ENCODE measurements at regions not wholly inside any gene's neighbourhood (a gene's known extent, or its start where the extent isn't known, plus 50 kb on each side); places are given as distances from the start of the nearest gene placed in this dataset.
"Not testable (repeated sequence)": the region's sequence is repeated elsewhere in the genome, so short reads cannot be mapped to it uniquely, and the experiment has no call there.

DNA sequence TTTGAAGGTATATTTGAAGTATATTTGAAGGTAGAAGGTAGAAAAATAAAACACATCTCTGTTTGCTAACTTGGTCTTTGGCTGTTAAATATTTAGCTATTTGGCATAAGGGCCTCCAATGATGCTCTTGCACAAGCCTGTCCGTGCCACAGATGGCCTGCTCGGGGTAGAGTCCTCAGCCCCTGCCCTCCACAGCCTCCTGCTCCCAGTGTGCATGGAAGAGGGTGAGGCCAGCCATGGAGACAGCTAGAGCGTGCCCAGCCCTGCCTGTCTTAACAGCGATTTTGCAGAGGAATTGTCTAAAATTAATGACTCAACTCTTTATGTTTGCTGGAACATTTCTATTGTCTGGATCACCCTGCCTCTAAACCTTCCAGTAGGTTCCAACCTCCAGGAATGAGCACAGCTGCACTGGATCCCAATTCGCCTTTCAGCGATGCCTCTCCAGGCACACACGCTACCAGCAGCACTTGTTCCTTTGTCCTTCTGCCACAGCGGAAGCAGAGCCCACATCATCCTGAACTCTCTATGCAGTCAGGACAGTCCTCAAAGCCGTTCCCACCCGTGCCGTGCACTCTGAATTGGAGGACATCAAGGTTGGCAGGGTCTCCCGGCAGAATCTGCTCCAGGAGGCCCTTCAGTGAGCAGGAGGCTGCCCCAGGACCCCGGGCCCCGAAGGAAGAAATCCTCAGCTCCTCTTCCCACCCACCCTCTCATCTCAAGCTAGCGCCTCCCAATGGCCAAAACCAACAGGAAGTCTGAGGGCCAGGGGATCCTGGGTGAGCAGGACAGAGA lies 254.0 kb upstream of the IRX1 start:
- DNase-seq (ENCODE audit: low read depth in 2 of 2), result no peak

DNA sequence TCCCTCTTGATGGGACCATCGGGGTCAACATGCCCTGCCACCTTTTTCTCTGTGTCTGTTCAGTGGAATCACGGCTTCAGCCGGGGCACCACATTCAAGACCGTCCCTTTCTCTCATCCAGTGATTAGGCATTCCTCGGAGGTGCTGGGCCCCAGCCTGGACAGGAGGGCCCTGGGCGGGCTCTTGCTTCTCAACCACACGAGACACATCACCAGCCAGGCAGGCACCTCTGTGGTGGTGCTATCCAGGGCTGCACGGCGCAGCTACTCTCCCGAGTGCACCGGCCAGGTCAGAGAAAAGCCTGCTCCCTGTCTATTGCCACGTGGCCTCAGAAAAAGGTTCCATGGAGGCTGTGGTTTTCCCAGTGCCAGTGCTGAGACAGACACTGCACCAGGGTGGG lies 255.2 kb upstream of the IRX1 start:
- no peak for DNase-seq (ENCODE audit: low read depth in 2 of 2)

DNA sequence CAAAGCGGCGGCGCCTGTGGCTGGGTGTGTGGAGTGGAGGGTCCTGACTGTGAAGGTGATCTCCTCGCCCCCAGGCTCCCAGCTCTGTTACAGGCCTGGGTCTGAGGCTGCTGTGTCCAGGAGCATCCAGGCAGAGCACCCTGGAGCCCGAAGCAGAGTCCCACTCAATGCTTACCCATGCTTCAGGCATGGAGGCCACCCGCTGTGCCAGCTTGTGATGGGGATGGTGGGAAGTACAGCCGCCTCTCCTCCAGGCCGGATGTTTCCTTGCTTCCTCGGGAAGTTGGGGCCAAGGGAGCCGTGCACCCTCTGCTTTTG lies 255.9 kb upstream of the IRX1 start:
- no peak for DNase-seq (ENCODE audit: low read depth in 2 of 2)

DNA sequence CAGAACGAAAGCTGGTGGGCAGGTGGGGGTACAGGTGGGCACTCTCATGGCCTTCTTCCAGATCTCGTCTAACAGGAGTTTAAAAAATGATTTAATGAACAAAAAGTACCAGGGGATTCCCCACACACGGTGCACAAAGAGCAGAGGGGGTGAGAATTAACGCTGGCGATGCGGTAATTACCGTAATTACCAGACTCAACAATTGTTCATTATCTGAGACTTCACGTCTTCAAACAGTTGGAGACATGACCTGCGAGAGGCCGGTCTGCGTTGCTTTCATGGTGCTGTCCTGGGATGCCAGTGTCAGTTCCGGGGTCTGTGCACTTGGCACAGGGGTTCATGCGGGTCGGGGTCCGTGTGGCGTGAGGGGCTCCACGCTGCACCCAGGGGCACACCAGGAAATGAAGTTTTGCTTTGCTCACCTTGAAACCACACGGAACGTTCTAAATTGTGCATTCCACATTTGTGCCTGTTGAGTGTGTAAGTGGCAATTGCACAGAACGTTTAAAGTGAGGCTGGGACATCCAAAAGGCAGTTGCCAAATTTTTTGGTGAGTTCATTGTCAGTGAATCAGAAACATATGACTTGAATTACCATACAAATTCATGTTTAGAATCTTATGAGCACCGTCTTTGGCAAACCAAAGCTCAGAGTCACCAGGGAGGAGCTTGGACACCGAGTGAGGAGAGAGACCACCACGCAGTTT lies 256.4 kb upstream of the IRX1 start:
- no peak for DNase-seq (ENCODE audit: low read depth in 2 of 2)

DNA sequence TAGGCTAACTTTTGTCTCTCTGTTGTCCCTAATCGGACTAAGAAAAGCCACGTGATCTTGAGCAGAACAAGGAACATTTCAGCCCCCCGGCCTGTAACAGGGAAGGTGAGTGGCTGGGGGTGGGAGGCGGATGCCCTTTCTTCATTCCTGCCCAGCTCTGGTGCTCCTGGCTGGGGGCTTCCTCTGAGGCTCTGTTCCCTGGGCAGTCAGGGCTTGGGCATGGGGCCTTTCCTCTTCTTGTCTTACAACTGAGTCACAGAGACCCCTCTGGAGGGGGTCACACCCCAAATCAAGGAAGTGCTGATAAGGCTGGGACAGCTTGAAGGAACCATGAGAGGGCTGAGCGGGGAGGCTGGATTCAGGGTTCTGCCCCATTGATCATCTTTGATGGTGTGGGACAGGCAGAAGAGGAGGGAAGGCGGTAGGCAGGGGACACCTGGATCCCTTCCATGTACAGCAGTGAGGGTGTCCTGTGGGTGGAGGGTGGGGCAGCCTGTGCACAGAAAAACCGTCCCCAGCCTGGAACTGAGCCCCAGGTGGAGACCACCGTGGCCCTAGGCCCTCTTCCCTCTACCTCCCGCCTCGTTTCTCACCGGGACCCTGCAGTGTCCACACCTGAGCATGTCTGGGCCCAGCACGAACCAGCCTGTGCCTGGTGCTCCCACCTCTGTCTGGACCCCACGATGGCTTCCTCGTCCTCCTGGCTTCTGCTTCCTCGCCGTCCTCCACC lies 257.7 kb upstream of the IRX1 start:
- DNase-seq (ENCODE audit: low read depth in 2 of 2), result no peak

DNA sequence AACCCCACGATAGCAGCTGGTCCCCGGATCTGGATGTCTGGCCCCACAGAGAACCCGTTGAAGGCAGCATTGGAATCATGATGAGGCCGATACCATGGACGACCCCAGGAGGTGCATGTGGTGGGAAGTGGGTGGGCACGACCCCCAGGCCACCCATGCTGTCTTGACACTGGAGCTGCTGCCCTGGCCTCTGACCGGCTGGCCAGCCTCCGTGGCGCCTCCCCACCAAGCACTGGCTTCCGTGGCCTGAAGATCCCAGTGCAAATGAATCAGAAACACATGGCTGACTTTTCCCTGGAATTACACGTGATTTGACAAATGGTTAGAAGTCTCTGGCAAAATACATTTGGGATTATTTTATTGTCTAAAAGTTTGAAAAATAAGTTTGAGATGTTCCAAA lies 259.0 kb upstream of the IRX1 start:
- DNase-seq (ENCODE audit: low read depth in 2 of 2), result no peak

DNA sequence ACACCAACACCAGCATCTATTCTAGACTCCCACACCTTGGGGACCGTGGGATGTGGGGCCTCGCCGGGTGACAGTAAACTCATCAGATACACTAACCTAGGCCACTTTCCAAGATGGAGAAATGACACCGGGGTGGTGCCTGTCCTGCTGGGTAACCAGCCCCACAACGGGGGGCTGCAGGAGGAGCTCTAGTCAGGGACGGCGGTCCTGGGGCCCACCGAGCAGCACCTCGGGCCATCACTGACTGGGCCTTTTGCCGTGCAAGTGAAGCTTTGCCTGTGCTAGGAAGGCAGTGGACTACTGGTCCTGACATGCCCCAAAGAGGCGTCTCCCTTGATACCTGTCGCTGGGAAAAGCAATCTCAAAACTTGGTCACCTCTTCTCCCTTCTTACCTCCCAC lies 260.3 kb upstream of the IRX1 start:
- DNase-seq (ENCODE audit: low read depth in 2 of 2), result no peak

DNA sequence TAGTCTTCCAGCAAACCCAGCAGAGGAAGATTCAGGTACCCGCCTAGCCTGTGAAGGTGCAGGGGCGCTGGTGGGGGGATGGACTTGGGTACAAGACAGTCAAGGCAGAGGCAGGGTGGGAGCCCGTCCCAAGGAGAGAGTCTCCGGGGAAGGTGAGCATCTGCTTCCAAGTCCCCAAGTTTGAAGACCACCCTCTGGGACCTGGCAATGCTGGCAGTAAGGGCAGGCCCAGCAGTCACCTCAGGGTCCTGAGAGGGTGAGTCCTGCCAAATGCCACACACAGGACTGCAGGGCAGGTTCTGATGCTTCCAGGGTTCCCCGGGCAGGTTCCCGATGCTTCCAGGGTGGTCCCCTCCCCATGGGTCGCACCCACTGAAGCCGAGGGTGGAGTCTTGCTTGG lies 261.8 kb upstream of the IRX1 start:
- no peak for DNase-seq (ENCODE audit: low read depth in 2 of 2)

DNA sequence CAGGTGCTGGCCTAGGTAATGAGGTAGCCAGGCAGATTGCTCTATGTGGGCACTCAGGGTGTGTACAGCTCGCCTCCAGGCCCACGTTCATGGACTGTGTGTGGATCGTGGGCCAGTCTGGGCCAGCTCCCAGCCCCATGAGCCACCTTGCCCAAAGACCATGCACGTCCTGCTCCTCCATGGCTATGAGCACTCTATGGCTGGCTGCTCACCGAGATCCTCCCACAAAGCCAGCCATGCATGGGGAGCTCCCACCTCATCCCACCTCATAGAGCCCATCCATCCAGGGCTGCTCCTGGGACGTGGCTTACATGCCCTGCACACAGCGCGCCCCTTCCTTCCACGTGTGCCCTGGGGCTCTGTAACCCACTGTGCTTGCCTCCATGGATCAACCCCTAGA lies 262.5 kb upstream of the IRX1 start:
- DNase-seq (ENCODE audit: low read depth in 2 of 2), result no peak

DNA sequence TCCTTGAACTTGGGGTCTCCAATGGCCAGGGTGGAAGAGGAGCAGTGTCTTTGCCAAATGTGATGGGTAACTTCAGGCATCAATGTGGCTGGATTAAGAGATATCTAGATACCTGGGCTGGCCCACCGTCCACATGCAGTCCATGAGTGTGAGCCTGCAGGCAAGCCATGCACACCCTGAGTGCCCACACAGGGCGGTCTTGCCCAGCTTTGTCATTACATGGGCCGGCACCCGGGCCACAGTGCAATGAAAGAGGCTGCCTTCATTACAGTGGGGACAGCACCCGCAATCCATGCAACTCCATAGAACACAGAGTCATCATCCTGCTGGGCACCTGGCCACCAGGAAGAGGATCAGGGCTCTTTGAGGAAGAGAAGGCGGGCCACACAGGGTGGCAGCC lies 263.8 kb upstream of the IRX1 start:
- no peak for DNase-seq (ENCODE audit: low read depth in 2 of 2)

DNA sequence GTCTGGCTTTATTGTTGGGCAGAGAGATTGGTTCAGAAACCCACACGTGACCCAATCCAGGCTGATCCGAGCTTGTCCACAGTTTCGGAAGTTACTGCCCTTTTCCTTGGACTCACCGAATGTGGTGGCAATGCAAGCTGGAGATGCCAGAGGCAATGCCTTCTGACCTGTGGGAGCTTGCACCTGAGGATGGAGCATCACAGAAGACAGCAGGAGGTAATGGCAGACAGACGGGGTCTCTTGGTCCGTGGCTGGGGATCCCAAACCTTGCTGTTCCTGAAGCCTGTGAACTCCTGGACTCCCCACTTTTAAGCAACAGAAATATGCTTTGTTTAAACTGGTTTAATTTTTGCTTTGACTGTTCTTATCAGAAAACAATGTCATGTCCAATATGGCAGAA lies 265.2 kb upstream of the IRX1 start:
- no peak for DNase-seq (ENCODE audit: low read depth in 2 of 2)

DNA sequence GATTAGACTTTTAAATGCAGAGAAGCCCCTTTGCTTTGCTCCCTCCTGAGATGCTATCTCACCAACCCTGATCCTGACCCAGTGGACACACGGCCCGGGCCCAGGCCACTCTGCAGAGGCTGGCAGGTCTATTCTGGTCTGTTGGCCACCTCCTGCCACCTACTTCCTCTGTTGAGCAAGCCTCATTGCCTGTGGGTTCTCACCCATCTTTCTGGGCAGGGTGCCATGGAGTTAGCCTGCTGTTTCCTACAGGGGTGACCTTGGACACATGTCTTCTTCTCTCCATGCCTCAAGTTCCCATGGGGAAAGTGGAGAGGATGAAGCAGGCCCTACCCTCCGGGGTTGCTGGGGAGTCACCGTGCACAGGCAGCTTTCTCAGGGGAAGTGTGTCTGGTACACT lies 266.2 kb upstream of the IRX1 start:
- DNase-seq (ENCODE audit: low read depth in 2 of 2), result no peak

DNA sequence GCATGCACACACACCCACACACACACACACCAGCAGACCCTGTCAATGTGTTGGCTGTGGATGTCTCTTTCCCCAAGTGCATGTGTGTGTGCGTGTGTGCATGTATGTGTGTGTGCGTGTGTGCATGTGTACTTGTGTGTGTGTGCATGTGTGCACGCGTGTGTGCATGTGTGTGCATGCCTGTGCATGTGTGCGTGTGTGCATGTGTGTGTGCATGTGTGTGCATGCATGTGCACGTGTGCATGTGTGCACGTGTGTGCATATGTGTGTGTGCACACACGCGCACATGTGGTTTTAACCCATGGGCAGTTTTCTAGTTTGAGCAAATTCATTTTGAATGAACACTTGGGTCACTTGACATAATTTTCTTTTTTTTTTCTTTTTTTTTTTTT lies 268.8 kb upstream of the IRX1 start:
- DNase-seq (ENCODE audit: low read depth in 2 of 2), result no peak

DNA sequence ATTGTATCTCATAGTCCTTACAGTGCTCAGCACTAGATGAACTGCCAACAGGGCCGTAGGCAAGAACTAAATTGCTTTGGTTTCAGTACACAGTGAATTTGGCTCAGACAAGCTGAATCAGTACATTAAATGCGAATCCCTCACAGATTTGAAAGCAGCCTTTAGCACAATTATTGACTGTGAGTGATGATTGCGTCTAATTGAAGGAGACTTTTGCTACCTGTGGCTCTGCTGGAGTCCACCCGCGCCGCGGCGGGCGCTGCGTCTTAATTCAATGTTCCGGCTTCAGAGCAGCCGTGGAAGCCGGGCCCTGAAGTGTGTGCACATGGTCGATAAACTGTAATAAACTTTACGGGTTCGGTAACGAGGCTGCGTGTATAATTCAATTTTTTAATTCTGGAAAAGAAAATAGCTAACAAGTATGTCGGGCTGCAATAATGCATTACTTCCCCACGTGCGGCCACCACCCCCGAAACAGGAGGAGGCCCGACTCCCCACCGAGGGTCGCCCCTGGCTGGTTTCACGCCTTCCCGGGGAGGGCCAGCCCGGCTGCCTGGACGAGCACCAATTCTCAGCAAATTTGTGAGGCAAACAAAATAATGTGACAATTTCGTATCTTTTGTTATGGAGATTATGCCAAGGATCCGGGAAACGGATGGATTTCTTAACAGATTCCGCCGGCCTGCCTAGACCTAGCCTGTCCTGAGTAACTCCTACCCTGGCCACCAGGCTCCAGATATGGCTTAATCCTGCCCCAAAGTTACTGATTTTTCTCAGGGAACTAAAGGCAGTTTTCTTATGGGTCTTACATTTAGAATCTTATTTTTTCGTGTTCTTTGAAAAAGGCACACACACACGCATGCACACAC lies 269.4 kb upstream of the IRX1 start:
- DNase-seq (ENCODE audit: low read depth in 2 of 2), result no peak

DNA sequence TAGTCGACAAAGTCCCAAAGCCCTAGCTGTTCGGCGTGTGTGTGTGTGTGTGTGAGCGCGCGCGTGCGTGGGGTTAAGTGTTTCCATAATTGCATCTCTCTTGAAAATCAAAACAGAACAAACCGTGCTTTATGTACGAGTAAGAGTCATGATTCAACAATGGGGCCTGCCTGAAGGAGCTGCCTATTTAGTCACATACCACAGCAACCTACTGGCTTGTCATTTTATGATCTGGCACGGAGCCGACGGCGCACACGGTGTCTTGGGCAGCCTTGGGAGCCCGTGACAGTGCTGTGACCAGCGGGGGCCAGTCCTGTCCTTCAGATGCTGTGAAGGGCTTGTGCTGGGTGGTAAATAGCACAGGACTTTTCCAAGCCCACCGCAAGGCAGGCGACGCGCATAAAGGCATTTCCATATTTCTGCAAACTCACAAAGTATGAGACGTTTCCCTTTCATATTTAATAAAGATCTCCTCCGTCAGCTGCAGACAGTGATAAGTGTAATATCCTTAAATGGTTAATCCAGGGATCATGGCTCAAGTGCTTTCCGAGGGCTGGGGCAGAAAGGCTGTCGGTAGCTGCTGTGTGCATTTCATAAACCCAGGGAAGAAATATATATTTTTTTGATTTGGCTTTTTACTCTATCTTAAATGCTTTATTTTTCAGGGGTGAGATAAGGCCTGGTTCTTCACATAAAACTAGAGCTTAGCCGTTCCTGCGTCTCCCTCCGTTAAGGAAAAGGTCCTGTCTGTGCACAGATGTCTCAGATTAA lies 270.2 kb upstream of the IRX1 start:
- no peak for DNase-seq (ENCODE audit: low read depth in 2 of 2)

DNA sequence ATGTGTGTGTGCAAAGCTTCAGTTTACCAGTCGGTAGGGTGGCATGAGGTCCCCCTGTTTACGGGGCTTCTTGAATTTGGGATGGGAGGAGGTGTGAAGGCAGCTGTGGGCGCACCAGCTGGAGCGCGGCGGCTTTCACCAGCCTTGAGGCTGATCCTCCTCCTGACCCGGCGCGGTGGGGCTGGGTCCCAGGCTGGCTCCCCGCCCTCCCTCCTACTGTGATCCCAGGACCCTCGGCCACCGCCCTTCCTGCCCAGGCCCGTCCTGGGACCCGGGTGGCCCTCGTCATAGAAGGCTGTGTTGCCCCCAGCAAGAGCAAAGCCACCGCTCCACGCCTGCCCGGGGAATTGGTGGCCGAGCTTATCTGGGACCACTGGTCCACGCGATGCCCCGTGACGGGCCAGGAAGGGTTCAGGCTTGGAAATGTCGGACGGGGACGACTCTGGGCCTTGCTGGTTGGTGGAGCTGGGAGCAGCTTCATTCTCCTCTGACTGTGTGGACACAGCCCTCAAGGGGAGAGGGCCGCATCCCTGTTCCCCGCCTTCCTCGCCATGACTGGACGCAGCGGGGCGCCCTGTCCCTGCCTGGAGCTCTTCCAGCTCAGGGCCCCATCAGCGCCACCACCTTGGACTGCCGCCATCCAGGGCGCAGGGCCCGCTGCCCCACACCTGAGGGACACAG lies 271.1 kb upstream of the IRX1 start:
- no peak for DNase-seq (ENCODE audit: low read depth in 2 of 2)

DNA sequence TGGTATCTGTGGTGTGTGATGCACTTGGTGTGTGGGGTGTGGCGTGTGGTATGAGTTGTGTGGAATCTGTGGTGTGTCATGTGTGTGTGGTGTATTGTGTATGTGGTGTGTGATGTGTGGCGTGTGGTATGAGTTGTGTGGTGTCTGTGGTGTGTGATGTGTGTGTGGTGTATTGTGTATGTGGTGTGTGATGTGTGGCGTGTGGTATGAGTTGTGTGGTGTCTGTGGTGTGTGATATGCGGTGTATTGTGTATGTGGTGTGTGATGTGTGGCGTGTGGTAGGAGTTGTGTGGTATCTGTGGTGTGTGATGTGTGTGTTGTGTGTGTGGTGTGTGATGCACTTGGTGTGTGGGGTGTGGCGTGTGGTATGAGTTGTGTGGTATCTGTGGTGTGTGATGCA lies 271.7 kb upstream of the IRX1 start:
- not testable (repeated sequence) for DNase-seq (ENCODE audit: low read depth in 2 of 2)

DNA sequence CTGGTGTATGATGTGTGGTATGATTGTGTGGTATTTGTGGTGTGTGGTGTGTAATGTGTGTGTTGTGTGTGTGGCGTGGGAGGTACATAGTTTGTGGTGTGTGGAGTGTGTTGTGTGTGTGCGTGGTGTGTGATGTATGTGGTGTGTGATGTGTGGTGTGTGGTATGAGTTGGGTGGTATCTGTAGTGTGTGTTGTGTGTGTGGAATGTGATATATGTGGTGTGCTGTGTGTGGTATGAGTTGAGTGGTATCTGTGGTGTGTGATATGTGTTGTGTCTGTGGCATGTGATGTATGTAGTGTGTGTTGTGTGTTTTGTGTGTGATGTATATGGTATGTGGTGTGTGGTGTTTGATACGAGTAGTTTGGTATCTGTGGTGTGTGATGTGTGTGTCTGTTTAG lies 272.5 kb upstream of the IRX1 start:
- no peak for DNase-seq (ENCODE audit: low read depth in 2 of 2)

DNA sequence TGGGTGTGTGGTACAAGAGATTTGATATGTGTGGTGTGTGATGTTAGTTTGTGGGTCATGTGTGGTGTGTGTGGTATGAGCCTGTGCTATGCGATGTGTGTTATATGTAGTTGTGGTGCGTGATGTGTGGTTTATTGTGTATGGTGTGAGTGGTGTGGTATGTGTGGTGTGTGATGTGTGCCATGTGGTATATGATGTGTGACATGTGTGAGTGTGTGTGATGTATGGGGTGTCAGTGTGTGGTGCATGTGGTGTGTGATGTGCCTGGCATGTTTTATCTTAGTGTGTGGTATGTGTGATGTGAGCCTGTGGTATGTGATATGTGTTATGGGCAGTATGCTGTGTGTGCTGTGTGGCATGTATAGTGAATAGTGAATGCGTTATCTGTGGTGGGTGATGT lies 273.0 kb upstream of the IRX1 start:
- DNase-seq (ENCODE audit: low read depth in 2 of 2), result no peak

DNA sequence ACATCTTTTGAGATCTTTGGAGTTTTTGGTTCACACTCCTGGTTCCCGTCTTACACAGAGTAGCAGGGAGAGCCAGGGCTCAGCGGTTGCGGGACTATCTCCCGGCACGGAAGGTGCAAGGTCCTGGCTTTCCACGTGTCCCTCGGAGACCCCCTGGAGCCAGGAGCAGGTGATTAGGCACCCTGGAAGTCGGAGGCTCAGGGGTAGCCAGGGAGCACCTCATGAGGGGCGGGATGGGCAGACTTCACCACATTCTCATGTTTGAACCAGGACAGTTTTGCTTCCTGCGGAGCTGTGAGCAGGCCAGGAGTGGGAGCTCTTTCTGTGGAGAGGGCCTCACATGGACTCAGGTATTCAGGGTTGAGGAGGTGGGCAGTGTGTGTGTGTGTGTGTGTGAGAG lies 273.7 kb upstream of the IRX1 start:
- no peak for DNase-seq (ENCODE audit: low read depth in 2 of 2)
